Mucosa of descending colon (tissue), 3 donors: ENCODE measurements at regions not wholly inside any gene's neighbourhood (a gene's known extent, or its start where the extent isn't known, plus 50 kb on each side); places are given as distances from the start of the nearest gene placed in this dataset.
A peak's percentile ranks its signal among the peaks of the same experiment; 100 is the strongest.
"Not testable (repeated sequence)": the region's sequence is repeated elsewhere in the genome, so short reads cannot be mapped to it uniquely, and the experiment has no call there.

Experiments used
- ATAC-seq: fragments of 200-7000 bp; cut with Tn5 transposase; one replicate; pipeline ENCODE4 v1.9.1; 2020; ENCODE audit warnings: mild to moderate bottlenecking, moderate library complexity
- DNase-seq, 3 donors: peaks; one replicate each; pipeline ENCODE4 v3.0.0-alpha.2; 2020
- H3K36me3 ChIP-seq: fragments of 200-600 bp; one replicate; pipeline ENCODE4 v1.8.0; 2021; ENCODE audit warnings: low read depth, mild to moderate bottlenecking
- H3K4me1 ChIP-seq: fragments of 200-600 bp; one replicate; pipeline ENCODE4 v1.8.0; 2021; ENCODE audit warnings: low read depth, mild to moderate bottlenecking
- H3K4me3 ChIP-seq: fragments of 200-600 bp; one replicate; pipeline ENCODE4 v1.8.0; 2021; ENCODE audit warnings: mild to moderate bottlenecking
- H3K9me3 ChIP-seq: fragments of 200-600 bp; one replicate; pipeline ENCODE4 v1.8.0; 2021; ENCODE audit warnings: mild to moderate bottlenecking
- intact Hi-C, 2 donors: fragments of 100-400 bp; cut with DNase I in 1 of 2; cut with micrococcal nuclease in 1 of 2; formaldehyde crosslinking; loops; one replicate each; pipeline versions ENCODE4 v1.11.0 to v1.11.1; 2022; cut with DNase I, micrococcal nuclease
- donor health status: DM: no; HTN: no; CAD: no; lungs with moderate emphysema.
- donor health status: DM: no; HTN: no; CAD: no.
- donor health status: DM: no; HTN: yes; CAD: no.

DNA sequence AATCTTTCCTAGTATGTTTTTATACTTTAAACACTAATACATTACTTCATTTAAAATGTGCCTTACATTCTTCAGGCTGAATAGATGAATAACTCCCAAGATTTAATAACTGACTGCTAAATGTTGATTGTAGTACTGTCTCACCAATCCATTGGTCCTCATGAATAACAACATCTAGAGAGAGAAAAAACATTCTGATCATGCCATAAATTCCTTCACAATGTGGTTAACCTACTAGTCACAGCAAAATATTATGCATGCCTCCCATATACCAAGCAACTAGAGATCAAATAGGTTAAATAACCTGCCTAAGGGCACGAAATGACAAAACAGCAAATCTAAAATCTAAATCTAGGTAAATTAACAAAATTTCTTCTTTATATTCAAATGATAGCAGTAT, 66.2 kb downstream of the SYT15 start:
- intact Hi-C loops, ATAC-seq, H3K36me3 ChIP-seq, H3K4me3 ChIP-seq, H3K4me1 ChIP-seq, DNase-seq, H3K9me3 ChIP-seq: not testable (repeated sequence)

DNA sequence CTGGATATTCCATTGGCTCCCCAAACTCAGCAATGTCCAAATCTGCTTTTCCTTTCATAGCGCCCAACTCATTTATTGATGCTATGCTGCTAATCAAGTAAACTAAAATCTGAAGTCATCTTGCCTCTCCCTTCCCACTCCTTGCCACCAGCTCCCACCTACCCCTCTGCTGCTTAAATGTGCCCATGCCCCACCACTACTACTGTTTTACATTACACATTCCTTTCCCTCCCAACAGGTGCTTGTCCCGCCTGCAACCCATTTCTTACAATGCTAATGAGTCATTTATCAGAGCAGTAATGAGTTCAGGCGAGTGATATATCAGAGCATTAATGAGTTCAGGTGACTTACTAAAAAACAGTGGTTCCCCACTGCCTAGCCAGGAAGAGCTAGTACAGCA, 67.2 kb downstream of the SYT15 start:
- H3K9me3 ChIP-seq, ATAC-seq, H3K4me1 ChIP-seq, DNase-seq, intact Hi-C loops, H3K4me3 ChIP-seq, H3K36me3 ChIP-seq: not testable (repeated sequence)

DNA sequence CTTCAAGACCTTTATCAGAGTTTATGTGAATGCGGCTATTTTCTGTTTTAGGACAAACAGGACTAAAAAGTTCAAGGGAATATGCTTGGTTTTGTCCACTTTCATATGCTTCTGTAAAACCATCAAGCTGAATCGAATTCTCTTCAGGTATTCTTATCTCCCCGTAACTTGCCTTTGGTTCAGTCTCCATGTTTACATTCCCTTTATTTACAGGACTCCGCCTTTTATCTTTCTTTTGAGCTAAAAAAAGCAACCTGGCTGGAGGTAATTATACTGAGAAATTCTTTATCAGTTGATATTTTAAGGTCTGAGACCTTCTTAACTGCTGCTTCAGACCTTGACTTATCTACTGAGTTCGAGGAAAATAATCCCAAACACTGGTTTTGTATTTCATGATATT, 72.0 kb downstream of the SYT15 start:
- intact Hi-C loops, ATAC-seq, H3K4me1 ChIP-seq, DNase-seq, H3K36me3 ChIP-seq, H3K9me3 ChIP-seq, H3K4me3 ChIP-seq: not testable (repeated sequence)

DNA sequence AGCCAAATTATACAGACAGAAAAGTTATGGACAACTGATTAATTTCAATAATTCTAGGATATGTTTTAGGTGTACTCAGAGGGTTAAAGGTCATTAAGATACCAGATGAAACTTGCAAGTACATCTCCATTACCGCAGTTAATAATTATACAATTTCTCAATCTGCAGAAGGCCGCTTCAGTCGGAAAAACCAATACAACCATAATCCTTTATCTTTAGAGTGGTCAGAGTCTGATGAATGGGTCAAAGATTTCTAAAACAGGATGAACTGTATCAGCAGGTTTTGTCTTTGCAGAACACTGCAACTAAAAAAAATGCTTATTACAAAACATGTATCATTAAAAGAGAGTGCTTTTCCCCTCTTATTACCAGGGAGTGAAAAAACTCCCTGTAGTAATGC, 78.5 kb downstream of the SYT15 start:
- H3K4me1 ChIP-seq, DNase-seq, H3K36me3 ChIP-seq, intact Hi-C loops, H3K9me3 ChIP-seq, ATAC-seq, H3K4me3 ChIP-seq: not testable (repeated sequence)

DNA sequence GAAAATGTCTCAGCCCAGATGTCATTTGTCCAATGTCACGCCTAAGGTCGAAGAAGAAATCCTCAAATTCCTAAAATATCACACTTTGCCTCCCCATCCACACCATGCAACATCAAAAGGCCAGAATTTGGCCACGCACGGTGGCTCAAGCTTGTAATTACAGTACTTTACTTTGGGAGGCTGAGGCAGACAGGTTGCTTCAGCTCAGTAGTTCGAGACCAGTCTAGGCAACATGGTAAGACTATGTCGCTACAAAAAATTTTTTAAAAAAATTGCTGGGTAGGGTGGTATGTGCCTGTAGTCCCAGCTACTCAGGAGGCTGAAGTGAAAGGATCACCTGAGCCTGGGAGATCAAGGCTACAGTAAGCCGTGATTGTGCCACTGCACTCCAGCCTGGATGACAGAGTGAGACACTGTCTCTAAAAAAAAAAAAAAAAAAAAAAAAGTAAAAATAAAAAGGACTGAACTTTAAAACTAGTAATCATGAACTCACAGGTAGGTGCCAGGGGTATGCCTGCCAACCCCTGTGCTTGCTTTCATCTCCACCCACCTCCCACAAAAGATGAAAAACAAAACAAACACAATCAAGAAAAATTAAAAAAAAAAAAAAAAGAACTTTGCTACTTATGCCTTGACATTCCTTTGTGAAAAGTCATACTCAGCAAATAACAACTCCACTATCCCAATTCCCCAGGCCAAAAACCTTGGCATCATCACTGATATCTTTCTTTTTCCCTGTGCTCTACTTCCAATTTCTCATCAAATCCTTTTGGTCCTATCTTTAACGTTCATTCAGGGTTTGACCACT, 81.3 kb downstream of the SYT15 start:
- intact Hi-C loops, ATAC-seq: not testable (repeated sequence)

DNA sequence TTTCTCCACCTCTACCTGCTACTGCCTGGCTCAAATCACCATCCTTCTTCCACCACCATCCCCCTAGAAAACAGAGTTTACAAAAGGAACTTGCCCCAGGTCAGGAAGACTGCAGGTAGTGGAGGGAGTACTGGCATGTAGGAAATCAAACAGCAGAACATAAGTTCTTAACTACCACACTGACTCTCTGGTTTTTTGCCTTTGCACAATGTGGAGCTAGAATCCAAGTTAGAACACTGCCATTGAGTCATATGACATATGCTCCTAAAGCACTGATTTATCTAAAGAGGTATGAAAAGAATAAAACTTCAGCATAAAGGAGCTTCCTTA, 81.9 kb downstream of the SYT15 start:
- H3K36me3 ChIP-seq, H3K9me3 ChIP-seq, H3K4me3 ChIP-seq, intact Hi-C loops, ATAC-seq, H3K4me1 ChIP-seq, DNase-seq: not testable (repeated sequence)

More for the DNA sequence above, 81.3 kb downstream of the SYT15 start:
- H3K36me3 ChIP-seq, H3K4me1 ChIP-seq, DNase-seq, H3K4me3 ChIP-seq, H3K9me3 ChIP-seq: not testable (repeated sequence)

DNA sequence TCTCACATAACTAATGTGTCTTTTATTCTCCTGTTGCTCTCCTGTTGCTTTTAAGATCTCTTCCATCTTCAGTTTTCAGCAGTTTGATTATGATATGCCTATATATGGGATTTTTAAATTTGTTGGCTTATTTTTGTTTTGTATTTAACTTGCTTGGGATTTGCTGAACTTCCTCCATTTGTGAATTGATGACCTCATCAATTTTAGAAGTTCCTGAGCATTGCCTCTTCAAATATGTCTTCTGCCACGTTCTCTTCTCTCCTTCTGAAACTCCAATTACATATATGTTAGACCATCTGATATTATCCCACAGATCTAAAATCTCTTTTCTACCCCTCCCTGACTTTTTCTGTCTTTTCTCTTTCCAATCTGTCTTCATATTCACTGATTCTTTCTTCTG, 86.6 kb downstream of the SYT15 start:
- H3K36me3 ChIP-seq, H3K4me3 ChIP-seq, ATAC-seq, H3K4me1 ChIP-seq, DNase-seq, intact Hi-C loops, H3K9me3 ChIP-seq: not testable (repeated sequence)

DNA sequence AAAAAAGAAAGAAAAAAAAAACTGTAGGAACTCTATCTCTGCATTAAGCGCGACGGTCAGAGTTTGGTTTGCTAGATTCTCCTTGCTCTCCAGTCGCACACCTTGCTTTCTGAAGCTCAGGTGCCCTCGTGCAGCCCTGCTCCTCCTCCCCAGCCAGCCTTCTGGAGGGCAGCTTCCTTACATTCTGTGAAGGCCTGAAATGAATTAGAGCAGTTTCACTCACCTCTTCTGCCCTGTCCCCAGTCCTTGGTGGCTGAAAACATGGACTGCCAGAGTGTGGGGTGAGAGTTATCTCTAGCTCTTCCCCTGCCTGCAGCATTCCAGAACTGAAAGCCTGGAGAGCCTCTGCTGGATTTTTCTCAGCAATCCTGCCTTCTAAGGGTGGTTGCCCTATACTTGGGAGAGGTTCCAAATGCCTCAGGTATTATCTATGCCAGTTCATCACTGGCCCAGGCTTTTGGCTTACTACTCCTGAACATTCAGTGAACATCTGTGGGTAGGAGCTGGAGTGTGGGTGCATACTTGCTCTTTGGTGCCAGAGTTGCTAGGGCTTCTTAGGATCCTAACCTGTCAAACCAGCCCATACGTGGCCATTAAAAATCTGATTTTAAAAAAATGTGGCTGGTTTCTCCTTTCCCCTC, 89.5 kb downstream of the SYT15 start:
- H3K36me3 ChIP-seq, DNase-seq, H3K9me3 ChIP-seq, intact Hi-C loops, H3K4me1 ChIP-seq, H3K4me3 ChIP-seq, ATAC-seq: not testable (repeated sequence)

DNA sequence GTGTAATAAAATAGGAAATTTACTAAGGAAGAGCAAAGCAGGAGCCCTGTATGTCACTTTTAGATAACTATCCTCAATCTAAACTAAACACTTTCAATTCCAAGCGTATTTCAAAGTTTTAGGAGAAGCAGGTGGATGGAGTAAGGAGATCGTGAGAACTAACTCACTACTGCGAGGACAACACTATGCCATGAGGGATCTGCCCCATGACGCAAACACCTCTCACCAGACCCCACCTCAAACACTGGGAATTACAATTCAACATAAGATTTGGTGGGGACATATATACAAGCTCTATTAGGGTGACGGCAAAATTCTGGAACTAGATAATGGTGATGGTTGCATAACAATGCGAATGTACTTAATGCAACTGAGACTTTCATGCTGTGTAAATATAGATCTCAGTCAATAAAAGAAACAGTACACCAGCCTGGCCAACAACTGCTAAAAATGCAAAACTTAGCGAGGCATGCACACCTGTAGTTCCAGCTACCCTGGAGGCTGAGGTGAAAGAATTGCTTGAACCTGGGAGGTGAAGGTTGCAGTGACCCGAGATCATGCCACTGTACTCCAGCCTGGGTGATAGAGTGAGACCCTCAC, 99.0 kb downstream of the SYT15 start:
- ATAC-seq, H3K9me3 ChIP-seq, intact Hi-C loops, H3K4me1 ChIP-seq, H3K36me3 ChIP-seq, DNase-seq, H3K4me3 ChIP-seq: not testable (repeated sequence)

DNA sequence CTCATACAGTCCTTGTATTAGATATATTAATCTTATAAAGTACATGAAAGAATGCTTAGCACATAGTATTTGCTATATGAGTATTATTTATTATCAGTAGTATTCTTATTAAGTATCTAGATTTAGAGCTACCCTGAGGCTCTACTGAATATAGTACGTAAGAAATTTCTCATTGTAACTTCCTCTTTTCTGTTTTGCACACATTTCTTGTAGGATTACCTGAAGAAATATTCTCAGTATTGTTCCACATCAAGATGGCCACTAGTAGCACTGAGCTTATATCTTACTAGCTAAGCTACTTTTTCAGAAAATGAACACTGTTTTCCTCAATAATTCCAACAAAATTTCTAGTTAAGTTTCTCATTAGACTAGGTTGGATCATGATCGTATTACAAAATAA, 112.5 kb downstream of the SYT15 start:
- H3K9me3 ChIP-seq, ATAC-seq, DNase-seq, H3K4me3 ChIP-seq, H3K36me3 ChIP-seq, H3K4me1 ChIP-seq, intact Hi-C loops: not testable (repeated sequence)

DNA sequence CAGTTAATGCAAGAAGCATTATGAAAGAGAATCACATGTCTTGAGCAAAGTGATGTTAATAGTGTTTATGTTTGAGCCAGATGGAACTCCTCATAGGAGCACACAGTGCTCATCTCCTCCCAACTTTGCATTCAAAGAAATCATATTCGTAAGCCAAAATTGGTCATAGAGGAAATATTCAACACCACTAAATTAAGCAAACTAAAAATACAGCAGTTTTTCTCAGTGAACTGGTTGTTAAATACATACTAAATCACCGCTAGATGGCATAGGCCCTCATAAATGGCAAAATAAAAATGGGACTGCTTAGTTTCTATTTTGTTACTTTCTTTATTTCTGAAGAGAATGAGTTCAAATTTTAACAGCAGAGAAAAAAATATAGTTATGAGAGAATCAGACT, 114.3 kb downstream of the SYT15 start:
- H3K9me3 ChIP-seq, H3K4me3 ChIP-seq, DNase-seq, H3K4me1 ChIP-seq, H3K36me3 ChIP-seq, intact Hi-C loops, ATAC-seq: not testable (repeated sequence)

DNA sequence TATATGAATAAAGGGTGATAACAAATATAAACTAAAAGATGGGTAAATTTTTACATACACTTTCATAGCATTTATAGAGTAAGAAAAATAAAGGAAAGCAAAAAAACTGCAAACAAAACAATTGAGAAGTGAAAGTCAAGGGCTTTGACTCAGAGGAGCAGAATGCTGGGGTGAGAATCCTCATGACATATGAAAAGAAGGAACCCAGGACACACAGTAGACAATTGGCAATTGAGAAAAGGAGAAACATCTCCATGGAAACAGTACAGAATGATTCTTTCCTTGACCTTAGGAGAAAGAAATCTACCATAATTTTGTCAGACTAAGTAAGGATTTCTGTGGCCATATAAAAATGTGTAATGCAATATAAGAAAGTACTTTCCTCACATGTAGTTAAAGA, 138.3 kb downstream of the SYT15 start:
- DNase-seq, intact Hi-C loops, ATAC-seq, H3K36me3 ChIP-seq, H3K4me1 ChIP-seq, H3K4me3 ChIP-seq, H3K9me3 ChIP-seq: not testable (repeated sequence)

DNA sequence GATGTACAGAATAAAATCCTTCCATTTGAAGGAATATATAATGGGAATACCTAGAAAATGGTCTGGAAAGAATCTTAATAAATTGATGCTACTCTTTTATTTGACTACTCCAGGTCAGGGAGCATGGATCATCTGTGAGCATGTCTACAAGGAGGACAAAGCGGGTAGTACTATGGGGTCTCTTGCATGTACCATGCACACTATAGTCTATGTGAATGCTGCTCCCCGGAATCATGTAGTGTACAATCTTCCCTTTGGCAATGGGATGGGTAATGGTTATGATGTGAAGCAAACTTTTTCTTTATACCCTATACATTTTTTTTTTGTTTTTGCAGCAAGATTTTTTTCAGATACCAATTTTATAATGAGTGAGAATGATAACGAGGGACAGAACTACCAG, 139.1 kb downstream of the SYT15 start:
- H3K36me3 ChIP-seq, H3K9me3 ChIP-seq, ATAC-seq, intact Hi-C loops, H3K4me1 ChIP-seq, H3K4me3 ChIP-seq, DNase-seq: not testable (repeated sequence)

DNA sequence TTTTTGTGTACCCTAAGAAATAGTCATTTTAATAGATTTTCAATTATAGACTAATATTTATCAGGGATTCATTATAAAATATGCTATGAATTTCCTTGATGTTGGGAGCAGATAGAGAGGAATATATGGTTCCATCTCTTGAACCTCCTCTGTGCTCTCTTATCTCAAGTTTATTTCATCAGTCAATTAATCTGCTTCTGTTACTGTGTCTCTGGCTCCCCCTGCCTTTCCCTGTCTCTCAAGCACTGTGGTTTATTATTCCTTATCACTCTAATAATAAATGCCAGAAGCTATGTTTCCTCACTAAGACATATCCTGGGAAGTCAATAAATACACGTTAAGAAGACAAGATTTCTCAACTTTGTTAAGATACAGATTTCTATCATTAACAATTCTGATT, 141.5 kb downstream of the SYT15 start:
- H3K4me1 ChIP-seq, H3K9me3 ChIP-seq, H3K36me3 ChIP-seq, H3K4me3 ChIP-seq, ATAC-seq, intact Hi-C loops: not testable (repeated sequence)
- peak in 1 of 3 donors; percentile 12 for DNase-seq
